Urinary bladder (tissue), 3 donors: ENCODE measurements at regions not wholly inside any gene's neighbourhood (a gene's known extent, or its start where the extent isn't known, plus 50 kb on each side); places are given as distances from the start of the nearest gene placed in this dataset.

Source experiments
- DNase-seq: peaks from one replicate; pipeline ENCODE4 v3.0.0-alpha.2; 2015; ENCODE audit errors: extremely low spot score
- H3K27ac ChIP-seq: one replicate; pipeline ENCODE4 v1.5.1; 2013; ENCODE audit warnings: low read depth, mild to moderate bottlenecking, moderate library complexity
- H3K36me3 ChIP-seq: one replicate; pipeline ENCODE4 v1.6.1; 2013; ENCODE audit warnings: mild to moderate bottlenecking, moderate library complexity; ENCODE audit not compliant: insufficient read depth
- H3K4me1 ChIP-seq: one replicate; pipeline ENCODE4 v1.6.1; 2013; ENCODE audit warnings: mild to moderate bottlenecking, moderate library complexity; ENCODE audit not compliant: insufficient read depth
- H3K4me3 ChIP-seq: one replicate; pipeline ENCODE4 v1.5.1; 2013; ENCODE audit warnings: low read depth, low read length
- WGBS: extraction: QIAGEN DNeasy Blood & Tissue Kit; methylation state at CpG from one replicate; pipeline ENCODE4 v1.1.7; 2013; 5-methylcytosine and 5-hydroxymethylcytosine counted together
- donor health status: healthy with polysubstance abuse.
- donor health status: healthy.

GRCh38 chr1:81424816-81425215 is 375.9 kb upstream of the ADGRL2 start:
- DNase-seq = no peak
- WGBS = 97% methylated on average over 2 of the region's 2 CpGs
- Histone ChIP-seq H3K4me3 (no peak overlapping the region), H3K27ac (no peak overlapping the region), H3K4me1 (no peaks in the 10 kb centered on the region), H3K36me3 (no peaks in the 10 kb centered on the region)

DNA sequence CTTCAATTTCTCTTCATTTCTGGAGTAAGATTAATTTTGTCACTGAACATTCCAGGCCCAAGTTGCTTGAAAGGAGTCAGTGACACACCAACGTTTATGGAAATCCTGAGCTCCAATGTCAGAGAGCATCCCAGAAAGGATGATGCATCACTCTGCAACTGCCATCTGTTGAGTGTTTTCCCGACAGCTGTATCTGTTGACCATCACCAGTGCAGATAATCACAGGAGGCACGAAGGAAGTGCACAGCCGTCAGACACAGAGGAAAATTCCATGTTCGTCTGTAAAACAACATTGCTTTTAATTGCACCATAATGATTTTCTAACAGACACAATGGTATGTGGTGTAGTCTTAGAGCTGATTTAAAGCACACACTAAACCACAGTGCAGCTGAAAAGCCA is 376.7 kb upstream of the ADGRL2 start:
- no peaks in the 10 kb centered on the region for H3K4me1 ChIP-seq
- no peaks in the 10 kb centered on the region for H3K36me3 ChIP-seq
- no peak overlapping the region for H3K4me3 ChIP-seq
- no peak overlapping the region for H3K27ac ChIP-seq
- no peak for DNase-seq
- 37% methylated on average over 5 of the region's 5 CpGs for WGBS

DNA sequence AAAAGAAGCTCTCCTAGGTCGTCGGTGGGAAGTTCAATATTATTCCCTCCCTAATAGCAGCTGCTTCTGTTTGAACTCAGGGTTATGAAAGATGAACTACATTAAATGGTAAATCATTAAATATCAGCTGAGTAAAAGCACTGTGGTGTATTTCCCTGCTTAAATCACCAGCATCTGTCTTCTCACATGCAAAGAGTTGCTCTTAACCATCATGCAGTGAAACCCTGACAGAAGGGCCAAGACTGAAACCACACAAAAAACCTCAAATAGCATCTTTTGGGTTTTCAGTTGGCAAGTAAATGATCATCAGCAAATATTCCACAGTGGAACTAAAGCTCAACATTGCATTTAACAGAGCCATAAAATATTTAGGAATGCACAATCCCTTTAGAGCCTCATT is 380.0 kb upstream of the ADGRL2 start:
- no peak overlapping the region for H3K27ac ChIP-seq
- DNase-seq = no peak
- H3K4me1 ChIP-seq = no peaks in the 10 kb centered on the region
- no peak overlapping the region for H3K4me3 ChIP-seq
- no peaks in the 10 kb centered on the region for H3K36me3 ChIP-seq
- 78% methylated on average over 2 of the region's 2 CpGs for WGBS

GRCh38 chr1:81414488-81415015 is 386.2 kb upstream of the ADGRL2 start:
- Histone ChIP-seq H3K4me1 (no peaks in the 10 kb centered on the region), H3K27ac (no peak overlapping the region), H3K4me3 (no peak overlapping the region), H3K36me3 (no peaks in the 10 kb centered on the region)
- DNase-seq = no peak
- 14% methylated on average over 10 of the region's 10 CpGs for WGBS

- no peaks in the 10 kb centered on the region for H3K36me3 ChIP-seq
- H3K27ac ChIP-seq = no peak overlapping the region
- H3K4me3 ChIP-seq = no peak overlapping the region
- H3K4me1 ChIP-seq = no peaks in the 10 kb centered on the region
- no peak for DNase-seq
- WGBS = 74% methylated on average over 4 of the region's 4 CpGs
These were observed 387.8 kb upstream of the ADGRL2 start for GRCh38 chr1:81412954-81413353.

- no peak overlapping the region for H3K4me3 ChIP-seq
- no peaks in the 10 kb centered on the region for H3K36me3 ChIP-seq
- DNase-seq = no peak
- H3K4me1 ChIP-seq = no peaks in the 10 kb centered on the region
- WGBS = 47% methylated on average over 3 of the region's 3 CpGs
- H3K27ac ChIP-seq = no peak overlapping the region
These were observed 389.8 kb upstream of the ADGRL2 start for GRCh38 chr1:81410941-81411340.

GRCh38 chr1:81410351-81410750 is 390.4 kb upstream of the ADGRL2 start:
- H3K4me3 ChIP-seq = no peak overlapping the region
- no peaks in the 10 kb centered on the region for H3K4me1 ChIP-seq
- DNase-seq = no peak
- no peak overlapping the region for H3K27ac ChIP-seq
- H3K36me3 ChIP-seq = no peaks in the 10 kb centered on the region
- WGBS = 56% methylated on average over 1 of the region's 1 CpG

- H3K4me1 ChIP-seq = no peaks in the 10 kb centered on the region
- DNase-seq = no peak
- H3K27ac ChIP-seq = no peak overlapping the region
- H3K4me3 ChIP-seq = no peak overlapping the region
- no peaks in the 10 kb centered on the region for H3K36me3 ChIP-seq
- WGBS = 66% methylated on average over 3 of the region's 3 CpGs
These were observed 390.9 kb upstream of the ADGRL2 start for GRCh38 chr1:81409780-81410274.

DNA sequence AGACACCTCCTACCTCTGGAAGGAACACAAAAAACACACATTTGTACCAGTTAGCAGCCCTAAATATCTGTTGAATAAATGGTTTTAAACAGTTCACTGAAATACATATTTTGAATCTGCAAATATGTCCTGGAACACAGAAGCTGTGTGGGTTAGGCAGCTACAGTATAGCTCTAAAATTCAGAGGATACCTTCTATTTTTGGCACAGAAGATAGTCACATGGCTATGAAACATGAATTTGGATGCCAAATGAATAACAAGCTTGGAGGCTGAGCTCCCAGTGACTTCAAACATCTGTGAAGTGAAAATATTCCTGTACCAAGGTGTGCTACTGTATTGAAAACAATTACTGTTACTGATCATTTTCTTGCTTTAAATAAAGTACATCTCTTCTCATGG is 391.5 kb upstream of the ADGRL2 start:
- Histone ChIP-seq H3K4me3 (no peak overlapping the region), H3K4me1 (no peaks in the 10 kb centered on the region), H3K36me3 (no peaks in the 10 kb centered on the region), H3K27ac (no peak overlapping the region)
- no peak for DNase-seq

DNA sequence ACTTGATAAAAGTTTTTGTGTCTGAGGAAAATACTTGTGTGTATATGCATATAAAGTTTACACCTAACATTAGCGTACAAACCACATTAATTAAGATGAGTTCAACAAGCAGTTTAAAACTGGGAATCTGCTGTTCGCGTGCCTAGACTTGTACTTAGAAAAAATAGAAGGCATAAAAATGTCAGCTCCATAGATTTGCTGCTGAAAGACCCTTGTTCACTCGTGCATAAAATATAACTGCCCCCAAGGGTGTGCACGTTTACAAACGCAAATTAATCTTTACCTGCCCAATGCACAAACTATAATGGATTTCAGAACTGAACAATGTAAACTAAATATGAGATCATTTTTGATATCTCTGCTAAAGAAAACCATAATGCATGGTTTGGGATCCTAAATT is 392.3 kb upstream of the ADGRL2 start:
- no peak for DNase-seq
- no peaks in the 10 kb centered on the region for H3K4me1 ChIP-seq
- no peaks in the 10 kb centered on the region for H3K36me3 ChIP-seq
- WGBS = 82% methylated on average over 6 of the region's 6 CpGs
- H3K27ac ChIP-seq = no peak overlapping the region
- H3K4me3 ChIP-seq = no peak overlapping the region

DNA sequence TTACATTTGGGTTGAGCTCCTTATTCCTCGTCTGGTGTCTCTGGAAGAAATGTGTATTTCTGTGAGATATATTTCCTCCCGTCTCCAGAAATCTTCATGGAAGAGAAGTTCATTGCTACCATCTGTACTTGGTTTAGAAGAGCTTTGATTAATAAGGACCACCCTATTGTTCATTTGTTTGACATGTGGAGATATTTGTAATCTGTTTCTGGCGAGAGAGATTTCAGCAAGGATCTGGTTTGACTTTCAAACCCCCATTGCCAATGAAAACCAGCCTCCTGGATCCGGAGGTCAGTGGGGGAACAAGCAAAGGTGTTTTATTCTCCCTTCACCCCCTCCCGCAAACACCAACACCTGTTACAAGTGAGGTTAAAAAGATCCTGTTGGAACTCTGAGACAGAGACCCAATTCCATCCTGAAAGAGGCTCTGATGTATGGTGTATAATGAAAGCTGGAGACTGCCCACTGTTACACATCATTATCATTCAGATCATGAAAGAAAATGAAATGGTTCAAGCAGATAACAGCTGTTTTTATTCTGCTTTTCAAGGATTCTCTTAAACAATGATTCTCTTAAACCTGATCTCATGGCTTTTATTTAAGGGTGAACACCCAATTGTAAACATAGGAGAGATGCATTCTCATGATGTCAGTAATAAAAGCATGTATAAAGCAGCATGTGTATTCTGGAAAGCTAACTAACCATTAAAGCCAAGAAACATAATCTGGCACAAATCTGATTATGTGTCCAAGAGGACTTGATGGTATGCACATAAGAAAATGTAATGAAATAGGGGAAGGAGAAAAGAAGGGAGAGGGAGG is 393.5 kb upstream of the ADGRL2 start:
- peak; percentile 66 for DNase-seq
- Histone ChIP-seq H3K36me3 (no peaks in the 10 kb centered on the region), H3K4me3 (no peak overlapping the region), H3K27ac (no peak overlapping the region), H3K4me1 (no peaks in the 10 kb centered on the region)
- WGBS = 75% methylated on average over 5 of the region's 5 CpGs

DNA sequence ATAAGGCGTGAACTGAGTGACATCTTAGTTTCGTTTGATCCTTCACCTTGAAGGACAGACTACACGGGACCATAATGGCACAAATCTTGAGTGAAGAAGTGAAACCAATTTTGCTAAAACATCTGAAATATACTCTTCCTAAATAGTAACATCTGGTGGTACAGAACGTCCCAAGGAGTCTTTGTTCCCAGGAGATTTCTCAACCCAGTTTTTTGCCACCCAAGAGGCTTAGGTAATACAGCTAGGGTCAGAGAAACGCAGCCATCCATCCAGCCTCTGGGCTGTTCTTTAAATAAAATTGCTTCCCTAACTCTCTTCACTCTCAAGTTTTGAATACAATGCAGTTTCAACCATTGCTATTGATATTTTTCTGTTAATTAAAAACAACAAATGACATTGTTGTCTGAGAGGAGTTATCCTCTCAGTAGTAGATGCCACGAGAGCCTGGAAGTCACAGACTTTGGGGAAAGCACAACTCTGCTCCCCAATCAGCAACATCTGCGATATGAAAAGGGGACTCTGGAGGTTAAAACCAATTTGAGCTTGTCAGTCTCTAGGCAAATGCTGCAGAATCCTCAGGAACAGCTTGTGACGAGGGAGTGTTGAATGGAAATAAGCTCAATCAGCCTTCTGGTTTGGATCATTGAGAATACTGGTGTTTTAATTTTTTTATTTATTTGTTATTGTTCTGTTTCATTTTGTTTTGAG is 394.3 kb upstream of the ADGRL2 start:
- DNase-seq = no peak
- Histone ChIP-seq H3K36me3 (no peaks in the 10 kb centered on the region), H3K4me3 (no peak overlapping the region), H3K27ac (no peak overlapping the region), H3K4me1 (no peaks in the 10 kb centered on the region)
- WGBS = 87% methylated on average over 8 of the region's 8 CpGs

DNA sequence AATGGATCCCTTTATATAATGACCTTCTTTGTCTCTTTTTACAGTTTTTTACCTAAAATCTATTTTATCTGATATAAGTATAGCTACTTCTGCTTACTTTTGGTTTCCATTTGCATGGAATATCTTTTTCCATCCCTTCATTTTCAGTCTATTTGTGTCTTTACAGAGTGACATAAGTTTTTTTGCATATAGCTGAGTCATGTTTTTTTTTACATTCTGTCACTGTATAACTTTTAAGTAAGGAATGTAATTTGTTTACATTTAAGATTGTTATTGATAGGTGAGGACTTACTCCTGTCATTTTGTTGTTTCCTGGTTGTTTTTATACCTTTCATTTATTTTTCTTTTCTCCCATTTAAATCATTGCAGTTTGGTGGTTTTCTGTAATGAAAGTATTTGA is 402.7 kb upstream of the ADGRL2 start:
- Histone ChIP-seq H3K4me1 (no peaks in the 10 kb centered on the region), H3K36me3 (no peaks in the 10 kb centered on the region), H3K27ac (no peak overlapping the region), H3K4me3 (no peak overlapping the region)
- DNase-seq = no peak

DNA sequence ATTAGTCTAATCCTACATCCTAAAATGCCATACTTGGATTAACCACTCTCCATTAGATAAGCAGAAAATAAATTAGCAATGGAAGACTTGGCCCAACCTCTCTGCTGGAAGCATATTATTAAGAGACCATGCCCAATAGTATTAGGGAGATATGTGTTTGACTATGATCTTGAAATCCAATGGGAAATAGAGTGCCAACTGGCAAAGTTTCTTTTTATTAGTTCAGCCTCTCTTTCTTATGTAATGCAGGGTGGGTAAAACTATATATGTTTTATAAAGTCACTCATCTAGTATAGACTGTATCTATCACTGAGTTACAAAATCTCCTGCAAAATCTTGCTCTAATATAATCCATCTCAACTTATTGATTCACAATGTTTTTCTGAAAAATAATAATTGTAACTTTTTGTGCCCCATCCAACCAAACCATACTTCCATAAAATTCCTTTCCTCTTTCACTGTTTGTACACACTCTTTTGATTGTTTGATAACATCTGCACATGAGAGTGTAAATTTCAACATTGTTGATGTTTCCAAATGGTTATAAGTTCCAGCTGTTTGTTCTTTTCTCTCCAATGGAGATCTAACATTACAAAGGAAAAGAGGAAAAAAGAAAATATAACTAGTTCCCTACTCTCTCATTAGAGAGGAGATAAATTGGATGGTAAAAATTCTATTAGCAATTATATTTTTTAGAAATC is 408.1 kb upstream of the ADGRL2 start:
- H3K27ac ChIP-seq = no peak overlapping the region
- H3K36me3 ChIP-seq = no peaks in the 10 kb centered on the region
- H3K4me3 ChIP-seq = no peak overlapping the region
- DNase-seq = no peak
- no peaks in the 10 kb centered on the region for H3K4me1 ChIP-seq
